ENCODE measurements at regions not wholly inside any gene's neighbourhood (a gene's known extent, or its start where the extent isn't known, plus 50 kb on each side); places are given as distances from the start of the nearest gene placed in this dataset.

DNA sequence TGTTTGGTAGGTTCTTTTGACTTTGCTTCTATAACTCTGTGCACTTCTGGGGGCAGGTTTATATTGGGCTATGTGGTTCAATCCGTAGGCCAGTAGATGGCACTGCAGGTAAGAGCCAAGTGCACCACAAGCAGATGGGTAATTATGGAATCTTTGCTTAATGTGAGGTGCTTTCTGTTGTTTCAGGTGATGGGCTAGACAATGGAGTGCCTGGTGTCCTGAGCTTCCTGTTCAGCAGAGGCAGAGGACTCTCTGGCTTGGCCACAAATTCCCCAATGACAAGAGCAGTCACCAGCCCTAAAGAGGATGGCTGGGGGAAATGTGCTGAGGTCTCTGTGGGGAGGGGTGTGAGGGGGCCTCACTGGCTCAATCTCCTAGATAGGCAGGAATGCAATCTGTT is 455.0 kb downstream of the CCSER2 start:
- TF ChIP-seq, protein P1, sequence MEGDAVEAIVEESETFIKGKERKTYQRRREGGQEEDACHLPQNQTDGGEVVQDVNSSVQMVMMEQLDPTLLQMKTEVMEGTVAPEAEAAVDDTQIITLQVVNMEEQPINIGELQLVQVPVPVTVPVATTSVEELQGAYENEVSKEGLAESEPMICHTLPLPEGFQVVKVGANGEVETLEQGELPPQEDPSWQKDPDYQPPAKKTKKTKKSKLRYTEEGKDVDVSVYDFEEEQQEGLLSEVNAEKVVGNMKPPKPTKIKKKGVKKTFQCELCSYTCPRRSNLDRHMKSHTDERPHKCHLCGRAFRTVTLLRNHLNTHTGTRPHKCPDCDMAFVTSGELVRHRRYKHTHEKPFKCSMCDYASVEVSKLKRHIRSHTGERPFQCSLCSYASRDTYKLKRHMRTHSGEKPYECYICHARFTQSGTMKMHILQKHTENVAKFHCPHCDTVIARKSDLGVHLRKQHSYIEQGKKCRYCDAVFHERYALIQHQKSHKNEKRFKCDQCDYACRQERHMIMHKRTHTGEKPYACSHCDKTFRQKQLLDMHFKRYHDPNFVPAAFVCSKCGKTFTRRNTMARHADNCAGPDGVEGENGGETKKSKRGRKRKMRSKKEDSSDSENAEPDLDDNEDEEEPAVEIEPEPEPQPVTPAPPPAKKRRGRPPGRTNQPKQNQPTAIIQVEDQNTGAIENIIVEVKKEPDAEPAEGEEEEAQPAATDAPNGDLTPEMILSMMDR (IDR thresholded peaks at IDR 0.05; ENCODE audit: borderline replicate concordance, insufficient read depth, low read depth, low read length), result peak; percentile 66

DNA sequence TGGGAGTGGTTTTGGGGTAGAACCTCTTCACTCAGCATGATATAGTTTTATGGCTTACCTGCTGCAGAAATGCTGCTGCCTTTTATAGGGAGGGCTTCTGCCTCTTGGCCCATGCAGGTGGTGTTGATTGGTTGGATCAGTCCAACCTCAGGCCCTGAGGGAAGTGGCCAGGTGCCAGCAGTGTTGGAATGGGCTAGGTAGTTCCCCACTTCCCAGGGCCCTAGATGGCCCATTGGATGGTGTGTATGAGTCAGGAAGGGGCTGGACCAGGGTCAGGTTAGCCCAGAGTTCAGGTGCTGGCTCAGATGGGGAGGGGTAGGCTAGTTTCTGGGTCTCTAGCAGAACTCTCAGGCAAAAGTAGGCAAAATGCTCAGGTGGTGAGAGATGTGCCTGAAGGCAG is 455.5 kb downstream of the CCSER2 start:
- TF ChIP-seq, protein P1 (IDR thresholded peaks at IDR 0.05; ENCODE audit: borderline replicate concordance, insufficient read depth, low read depth, low read length), result no peak
- no peak overlapping the region for H3K4me3 ChIP-seq (ENCODE audit: low read depth, low read length)

More for the DNA sequence above, 455.0 kb downstream of the CCSER2 start:
- no peak overlapping the region for H3K4me3 ChIP-seq (ENCODE audit: low read depth, low read length)

DNA sequence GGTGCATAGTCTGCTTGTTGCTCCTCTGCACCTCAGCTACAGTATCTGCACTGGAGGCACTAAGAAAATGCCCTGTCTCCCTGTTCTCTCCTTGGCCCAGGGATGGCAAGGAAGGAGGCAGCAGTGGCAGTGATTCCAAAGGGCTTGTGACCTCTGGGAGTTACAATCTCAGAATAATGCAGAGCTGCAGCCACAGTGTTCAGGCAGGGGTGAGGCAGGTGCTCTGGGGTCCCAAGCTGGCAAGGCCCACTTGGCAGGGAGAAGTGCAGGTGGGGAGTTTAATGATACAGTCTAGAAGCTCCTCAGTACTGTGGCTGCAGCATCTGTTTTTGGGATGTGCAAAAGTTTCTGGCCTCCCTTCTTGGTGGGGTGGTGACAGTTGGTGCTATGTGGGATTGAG is 456.4 kb downstream of the CCSER2 start:
- H3K4me3 ChIP-seq (ENCODE audit: low read depth, low read length), result no peak overlapping the region
- TF ChIP-seq, protein P1 (IDR thresholded peaks at IDR 0.05; ENCODE audit: borderline replicate concordance, insufficient read depth, low read depth, low read length), result no peak

DNA sequence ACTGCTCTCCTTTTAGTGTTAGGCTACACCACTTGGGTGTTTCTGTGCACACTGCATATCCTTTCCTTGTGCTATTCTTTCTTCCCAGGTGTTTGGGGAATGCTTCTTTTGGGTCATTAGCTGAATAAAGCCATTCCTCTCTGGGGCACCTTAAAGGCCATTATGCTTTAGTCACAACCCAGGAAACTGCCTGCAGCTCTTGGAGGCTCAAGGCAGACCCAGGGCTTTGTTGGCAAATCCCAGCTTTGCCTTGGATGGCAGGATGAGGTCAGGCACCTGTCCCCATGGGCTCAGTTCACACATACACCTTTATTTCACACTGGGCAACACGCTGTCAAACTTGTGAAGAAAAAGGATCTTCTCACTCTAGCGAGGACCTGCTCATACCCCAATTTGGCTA is 460.6 kb downstream of the CCSER2 start:
- TF ChIP-seq, protein P1 (IDR thresholded peaks at IDR 0.05; ENCODE audit: borderline replicate concordance, insufficient read depth, low read depth, low read length), result no peak
- no peak overlapping the region for H3K4me3 ChIP-seq (ENCODE audit: low read depth, low read length)

DNA sequence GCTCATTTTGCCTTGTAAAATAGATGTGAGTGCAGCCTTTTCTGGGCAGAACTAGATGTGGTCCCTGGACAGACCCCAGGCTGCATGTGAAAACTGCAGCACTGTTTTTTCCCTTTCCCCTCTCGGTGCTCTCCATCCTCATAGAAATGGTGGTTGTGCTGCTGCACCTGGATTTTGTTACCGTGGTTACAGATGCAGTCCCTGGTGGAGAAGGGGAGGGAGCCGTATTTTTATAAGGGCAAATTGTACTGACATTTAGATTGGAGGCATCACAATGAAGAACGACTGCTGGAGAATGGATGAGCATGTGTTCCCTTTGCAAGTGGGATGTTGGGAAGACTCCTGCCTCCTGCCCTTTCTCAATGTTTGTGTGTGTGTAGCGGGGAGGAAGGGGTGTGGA is 469.9 kb downstream of the CCSER2 start:
- TF ChIP-seq, protein P1 (IDR thresholded peaks at IDR 0.05; ENCODE audit: borderline replicate concordance, insufficient read depth, low read depth, low read length), result no peak
- no peak overlapping the region for H3K4me3 ChIP-seq (ENCODE audit: low read depth, low read length)

DNA sequence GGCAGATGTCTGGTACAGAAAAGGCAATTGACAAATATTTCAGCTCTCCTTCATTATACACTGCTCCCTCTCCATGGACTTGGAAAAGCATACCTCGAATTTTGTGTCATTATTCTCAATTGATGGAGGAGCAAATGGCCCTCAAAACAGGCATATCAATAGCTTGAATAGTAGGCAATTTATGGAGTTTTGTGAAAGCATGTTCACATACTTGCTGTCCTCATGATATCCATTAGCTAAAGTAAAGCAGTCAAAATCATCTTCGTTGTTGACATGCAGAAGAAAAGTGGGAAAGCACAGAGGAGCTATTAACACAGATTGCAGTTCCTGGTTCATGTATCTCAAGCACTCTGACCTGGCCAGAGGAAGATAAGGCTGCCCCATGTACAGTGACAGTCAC is 472.8 kb downstream of the CCSER2 start:
- H3K4me3 ChIP-seq (ENCODE audit: low read depth, low read length), result no peak overlapping the region
- TF ChIP-seq, protein P1 (IDR thresholded peaks at IDR 0.05; ENCODE audit: borderline replicate concordance, insufficient read depth, low read depth, low read length), result no peak

DNA sequence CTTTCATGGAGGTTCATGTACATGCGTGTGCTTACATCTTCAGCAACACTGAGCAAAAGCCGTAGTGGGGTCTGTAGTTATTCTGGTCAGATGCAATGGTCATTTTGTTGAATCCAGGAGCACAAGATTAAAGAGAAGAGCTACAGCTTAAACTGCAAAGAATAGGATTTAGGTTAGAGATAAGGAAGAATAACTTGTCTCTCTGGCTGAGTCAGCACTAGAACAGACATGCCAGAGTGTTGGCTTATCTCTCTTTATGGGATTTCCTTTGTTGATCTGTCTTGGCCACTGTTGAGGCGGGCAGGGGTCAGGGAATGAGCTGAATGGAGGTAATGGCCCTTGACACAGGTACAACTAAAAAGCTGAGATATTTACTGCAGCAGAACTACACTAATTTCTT is 473.5 kb downstream of the CCSER2 start:
- H3K4me3 ChIP-seq (ENCODE audit: low read depth, low read length), result no peak overlapping the region
- TF ChIP-seq, protein P1 (IDR thresholded peaks at IDR 0.05; ENCODE audit: borderline replicate concordance, insufficient read depth, low read depth, low read length), result no peak
